ENCODE measurements at regions not wholly inside any gene's neighbourhood (a gene's known extent, or its start where the extent isn't known, plus 50 kb on each side); places are given as distances from the start of the nearest gene placed in this dataset.

DNA sequence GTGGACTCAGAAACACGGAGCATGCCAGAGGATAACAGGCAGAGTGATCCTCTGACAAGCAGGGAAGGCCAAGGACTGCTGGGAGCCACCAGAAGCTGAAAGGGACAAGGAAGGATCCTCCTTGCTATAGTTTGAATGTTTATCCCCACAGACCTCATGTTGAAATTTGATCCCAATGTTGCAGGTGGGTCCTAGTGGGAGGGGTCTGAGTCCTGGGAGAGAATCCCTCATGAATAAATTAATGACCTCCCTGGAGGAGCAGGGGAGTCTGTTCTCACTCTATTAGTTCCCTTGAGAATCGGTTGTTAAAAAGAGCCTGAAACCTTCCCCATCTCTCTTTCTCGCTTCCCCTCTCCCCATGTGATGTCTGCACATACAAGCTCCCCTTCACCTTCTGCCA is 124.4 kb downstream of the FBXO15 start:
- DNase-seq, result no peak

DNA sequence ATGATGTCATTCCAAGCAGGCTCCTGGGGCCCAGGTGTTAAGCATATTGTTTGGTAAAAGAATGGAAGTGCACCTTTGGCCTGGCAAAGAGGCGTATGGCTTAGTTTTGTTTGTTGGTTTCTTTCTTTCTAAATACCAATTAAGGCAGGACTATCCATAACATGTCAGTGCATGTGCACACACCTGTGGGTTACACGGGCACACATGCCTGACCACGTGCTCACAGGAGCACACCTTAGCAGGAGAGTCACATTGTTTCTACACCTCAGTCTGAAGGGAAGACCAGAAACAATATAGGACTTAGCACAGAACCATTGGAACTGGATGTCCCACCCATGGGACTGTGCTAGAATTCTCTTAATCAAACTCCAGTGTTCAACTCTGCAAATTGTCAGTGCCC is 127.8 kb downstream of the FBXO15 start:
- DNase-seq, result no peak

DNA sequence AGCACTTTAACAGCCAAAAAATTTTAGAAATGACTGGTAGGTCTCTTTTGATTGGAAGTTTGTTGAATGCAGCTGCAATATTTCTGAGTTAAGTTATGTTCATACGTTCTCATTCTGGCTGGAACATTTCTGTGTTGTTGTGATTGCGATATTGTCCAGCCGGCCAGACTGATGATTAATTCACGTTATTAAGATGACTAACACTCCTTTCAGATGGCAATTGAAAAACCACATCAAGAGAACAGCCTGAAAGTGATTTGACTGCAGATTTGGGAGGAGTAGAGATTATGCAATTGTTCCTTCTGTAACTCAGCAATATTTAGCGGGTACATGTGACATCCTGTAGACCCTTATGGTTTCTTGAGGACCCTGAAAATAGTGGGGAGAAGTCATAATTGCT is 133.7 kb downstream of the FBXO15 start:
- DNase-seq, result no peak

DNA sequence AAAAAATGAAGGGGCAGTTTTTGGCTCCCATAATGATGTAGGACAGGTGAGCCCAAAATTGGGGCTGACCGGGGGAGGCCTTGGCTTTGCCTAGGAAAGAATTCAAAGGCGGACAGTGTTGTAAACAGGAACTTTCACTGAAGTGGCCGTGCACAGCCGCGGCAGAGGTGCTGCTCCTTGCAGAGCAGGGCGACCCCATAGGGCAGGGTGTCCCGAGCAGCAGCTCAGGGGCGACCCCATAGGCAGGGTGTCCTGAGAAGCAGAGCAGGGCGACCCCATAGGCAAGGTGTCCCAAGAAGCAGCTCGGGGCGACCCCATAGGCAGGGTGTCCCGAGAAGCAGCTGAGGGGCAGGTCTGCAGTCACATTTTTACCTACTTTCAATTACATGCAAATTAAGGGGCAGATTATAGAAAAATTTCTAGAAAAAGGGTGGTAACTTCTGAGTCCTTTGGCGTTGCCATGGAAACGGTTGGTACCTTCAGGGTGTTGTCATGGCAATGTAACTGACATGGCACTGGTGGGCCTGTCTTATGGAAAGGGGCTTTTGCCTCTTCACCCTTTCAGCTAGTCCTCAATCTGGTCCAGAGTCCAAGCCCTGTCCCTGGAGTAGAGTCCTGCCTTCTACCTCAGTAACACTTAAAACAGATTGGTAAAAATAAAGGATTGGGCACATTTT is 134.5 kb downstream of the FBXO15 start:
- DNase-seq, result no peak

DNA sequence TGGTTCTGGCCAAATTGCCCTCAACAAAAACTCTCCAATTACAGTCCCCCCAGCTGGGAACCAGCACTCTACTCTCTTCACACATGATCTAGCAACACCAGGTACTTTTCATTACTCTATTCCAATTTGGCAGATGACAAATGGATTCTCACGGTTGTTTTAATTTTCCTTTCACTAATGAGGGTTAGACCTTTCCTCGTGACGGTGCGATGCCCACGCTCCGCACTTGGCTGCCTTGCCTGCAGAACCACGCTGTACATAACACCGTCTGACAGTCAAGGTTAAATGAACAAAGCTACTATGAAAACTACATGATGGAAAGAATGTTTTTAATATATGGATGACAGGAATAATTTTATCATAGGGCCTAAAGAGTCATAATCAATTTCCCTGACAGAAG is 141.5 kb downstream of the FBXO15 start:
- DNase-seq, result no peak

DNA sequence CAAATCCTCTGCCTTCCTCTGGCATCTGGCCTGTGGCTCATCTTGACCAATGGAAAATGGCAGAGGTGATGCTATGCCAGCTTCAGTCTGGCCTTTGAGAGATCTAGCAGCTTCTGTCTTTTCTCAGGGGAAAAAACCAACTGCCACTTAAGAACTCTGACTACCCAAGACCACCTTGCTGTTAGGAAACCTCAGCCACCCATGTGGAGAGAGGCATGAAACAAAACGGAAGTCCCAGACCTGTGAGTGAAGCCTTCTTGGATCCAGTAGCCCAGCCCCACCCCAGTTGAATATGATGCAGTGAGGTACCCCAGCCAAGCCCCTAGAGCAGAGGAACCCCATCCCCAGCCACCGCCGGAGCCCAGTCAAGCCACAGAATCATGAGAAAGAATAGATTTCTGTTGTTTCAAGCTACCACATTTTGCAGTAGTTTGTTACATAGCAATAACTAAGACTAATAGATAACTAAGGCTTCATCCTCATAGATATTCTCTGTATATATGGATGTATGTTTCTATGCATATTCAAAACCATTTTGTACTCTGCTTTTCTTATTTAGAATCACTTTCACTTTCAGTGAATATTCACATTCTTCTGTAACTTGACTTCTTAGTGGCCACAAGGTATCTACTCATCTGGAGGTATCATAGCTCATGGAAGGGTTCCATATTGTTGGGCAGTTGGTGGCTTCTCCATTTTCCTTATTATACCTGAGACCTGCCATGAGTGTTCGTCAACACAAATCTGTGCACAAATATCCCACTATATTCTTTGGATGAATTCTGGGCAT is 142.1 kb downstream of the FBXO15 start:
- no peak for DNase-seq

DNA sequence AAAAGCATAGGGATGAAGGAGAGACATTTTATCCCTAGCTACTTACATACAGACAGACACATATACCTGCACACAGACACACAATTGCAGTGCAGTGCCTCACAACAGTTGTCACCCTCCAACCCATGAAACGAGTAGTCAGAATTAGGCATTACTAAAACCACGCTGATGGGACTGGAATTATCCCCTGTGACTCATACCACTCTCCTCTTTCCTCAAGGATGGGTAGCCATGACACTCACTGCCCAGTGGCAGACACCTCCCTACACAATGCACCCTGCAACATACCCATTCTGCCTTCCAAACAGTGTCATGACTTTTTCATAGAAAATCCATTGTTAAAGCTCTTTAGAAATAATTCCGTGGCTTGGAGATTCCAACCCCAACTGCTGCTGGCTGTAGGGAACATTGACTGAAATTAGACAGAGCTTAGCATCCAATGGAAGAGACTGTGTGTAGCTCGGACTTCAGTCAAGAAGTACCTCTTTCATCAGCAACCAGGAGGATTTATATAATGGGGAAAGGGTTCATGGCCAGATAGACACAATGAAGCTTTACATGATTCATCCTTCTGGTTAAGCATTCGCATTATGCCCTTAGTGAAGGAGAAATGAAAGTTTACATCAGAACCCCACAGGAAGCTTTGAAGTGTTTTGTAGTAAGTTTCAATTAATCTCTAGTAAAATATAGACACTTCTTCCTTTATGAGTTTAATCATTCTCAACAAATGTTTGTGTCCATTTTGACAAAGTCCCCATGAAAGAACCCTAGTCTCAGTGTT is 155.2 kb downstream of the FBXO15 start:
- no peak for DNase-seq

DNA sequence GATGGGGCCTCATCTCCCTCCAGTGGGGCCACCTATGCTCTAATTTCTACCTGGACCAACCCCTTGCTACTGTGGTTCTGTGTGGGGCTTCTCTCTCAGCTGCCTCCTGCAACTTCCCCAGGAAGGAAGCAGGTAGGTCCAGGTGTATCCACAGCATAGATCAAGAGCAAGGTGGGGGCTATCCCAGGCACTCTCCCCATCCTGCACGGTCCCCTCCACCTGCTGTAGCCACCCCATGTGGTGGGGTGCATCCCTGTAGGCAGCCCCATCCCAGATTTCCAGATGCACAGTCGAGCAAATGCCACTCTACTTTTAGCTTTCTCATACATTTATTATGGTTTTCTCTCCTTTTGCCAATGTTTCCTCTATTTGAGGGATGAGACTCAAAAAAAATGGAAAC is 156.1 kb downstream of the FBXO15 start:
- DNase-seq, result no peak

DNA sequence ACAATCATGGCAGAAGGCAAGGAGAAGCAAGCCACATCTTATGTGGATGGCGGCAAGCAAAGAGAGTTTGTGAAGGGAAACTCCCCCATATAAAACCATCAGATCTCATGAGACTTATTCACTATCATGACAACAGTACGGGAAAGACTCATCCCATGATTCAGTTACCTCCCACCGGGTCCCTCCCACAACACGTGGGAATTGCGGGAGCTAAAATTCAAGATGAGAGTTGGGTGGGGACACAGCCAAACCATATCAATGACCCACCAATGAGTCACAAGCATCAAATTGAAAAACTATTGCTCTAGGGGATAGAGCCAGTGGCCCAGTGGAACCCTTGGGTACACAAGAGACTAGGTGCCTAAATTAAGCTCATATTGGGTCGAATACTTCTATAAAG is 157.4 kb downstream of the FBXO15 start:
- no peak for DNase-seq

DNA sequence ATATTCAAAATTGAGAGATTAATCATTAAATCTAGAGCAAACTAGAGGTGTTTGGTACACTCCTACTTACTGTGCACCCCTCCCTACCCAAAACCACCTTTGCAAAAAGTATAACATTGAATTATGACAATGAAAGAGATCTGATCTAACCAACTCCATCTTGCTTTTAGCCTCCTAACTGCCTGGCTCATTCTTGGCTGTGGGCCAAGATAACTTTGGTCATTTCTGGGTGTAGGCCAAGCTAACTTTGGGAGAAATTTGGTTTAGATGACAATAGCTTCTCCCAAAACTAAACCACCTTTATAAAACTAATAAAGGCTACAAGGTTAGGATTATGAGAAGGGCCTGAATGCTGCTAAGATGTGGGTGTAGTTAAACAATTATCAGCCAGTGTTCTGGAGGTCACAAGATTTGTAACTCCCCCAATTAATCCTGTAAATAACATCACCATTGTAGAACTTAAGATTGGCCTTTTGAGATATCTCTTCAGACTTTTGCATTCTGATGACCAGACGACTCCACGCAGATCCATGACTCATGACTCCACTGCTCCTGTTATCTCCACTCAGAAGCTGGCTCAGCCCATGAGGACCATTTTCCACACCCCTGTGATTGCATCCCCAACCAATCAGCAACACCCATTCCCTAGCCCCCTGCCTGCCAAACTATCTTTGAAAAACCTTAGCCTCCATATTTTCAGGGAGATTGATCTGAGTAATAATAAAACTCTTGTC is 160.2 kb downstream of the FBXO15 start:
- DNase-seq, result no peak

DNA sequence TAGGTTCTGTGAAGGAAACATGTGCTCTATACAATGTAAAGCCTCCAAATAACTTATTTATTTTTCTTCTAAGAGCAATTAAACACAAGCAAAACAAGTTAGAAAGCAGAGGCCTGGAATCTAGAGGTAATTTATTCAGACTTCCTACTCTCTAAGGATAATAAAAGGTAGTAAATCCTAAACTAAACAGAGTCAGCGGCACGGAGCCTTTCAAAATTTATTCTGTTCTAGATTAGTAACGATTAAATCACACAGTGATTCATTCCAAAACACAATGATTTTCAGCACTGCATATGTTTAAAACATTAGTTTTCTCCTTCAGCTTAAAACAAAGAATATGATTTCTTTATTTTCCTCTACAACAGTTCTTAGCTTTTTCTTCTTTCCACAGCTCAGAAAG is 160.9 kb downstream of the FBXO15 start:
- no peak for DNase-seq

DNA sequence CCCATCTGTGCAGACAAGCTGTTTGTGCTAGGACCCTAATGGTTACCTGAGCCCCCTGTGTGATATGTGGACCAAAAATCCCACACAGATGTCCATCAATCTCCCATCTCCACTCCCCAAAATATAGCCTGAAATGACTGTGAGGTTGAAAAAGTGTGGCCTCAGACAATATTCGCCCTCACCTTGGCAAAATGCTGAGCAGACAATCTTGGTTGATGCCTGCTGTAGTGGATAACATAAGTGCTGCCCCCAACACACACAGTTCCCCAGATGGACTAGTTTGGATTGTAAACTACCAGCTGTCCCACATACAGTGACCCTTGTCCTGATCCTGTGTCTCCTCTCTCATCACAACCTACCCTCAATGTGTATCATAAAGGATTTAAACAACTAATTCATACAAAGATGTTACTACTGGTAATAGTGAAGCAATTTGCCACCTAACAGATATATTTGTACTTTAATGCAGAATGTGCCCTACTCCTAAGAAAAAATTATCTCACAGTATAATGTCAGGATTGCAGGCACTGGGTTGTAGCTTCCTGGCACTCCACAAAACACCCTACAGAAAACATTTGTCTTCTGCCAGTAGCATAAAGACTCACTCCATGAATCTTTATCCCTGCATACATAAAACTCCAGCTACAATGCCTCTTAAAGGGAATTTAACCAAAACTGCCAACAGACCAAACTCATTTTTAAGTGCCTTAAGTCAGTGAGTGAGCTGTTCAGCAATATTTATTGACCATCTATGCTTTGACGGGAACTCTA is 161.6 kb downstream of the FBXO15 start:
- DNase-seq, result no peak

DNA sequence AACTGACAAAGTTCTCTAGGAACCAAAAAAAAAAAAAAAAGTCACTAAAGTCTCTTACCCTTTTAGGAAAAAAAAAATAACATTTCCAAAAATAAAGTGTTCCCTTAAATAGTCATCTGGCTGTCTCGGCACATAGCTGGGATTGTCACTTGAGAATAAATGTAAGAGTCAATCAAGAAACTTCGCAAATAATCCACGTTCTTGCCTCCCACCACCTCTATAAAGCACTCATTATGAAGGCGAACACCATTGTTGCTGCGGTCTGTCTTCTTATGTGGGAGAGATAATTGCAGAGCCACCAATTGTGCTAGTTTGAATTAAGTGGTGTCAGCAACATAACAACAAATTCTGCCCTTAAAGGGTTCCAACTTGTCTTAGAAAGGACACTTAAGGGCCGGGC is 163.7 kb downstream of the FBXO15 start:
- no peak for DNase-seq

DNA sequence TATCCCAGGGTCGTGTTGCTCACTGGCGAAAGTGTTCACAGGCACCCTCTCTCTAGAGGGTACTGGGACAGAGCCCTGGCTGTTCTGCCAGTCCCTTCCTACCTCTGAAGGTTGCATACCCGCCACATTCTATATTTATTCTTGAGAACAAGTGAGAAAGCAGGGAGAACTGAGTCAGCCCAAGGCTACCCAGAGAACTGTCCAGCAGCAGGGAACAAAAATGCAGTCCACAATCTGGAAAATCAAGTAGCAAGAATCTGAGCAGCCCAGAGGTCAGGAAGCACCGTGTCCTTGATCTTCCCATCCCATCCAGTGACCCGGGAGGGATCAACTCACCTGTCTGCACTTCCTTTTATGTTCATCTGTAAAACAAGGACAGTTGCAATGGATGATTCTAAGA is 164.1 kb downstream of the FBXO15 start:
- DNase-seq, result no peak

DNA sequence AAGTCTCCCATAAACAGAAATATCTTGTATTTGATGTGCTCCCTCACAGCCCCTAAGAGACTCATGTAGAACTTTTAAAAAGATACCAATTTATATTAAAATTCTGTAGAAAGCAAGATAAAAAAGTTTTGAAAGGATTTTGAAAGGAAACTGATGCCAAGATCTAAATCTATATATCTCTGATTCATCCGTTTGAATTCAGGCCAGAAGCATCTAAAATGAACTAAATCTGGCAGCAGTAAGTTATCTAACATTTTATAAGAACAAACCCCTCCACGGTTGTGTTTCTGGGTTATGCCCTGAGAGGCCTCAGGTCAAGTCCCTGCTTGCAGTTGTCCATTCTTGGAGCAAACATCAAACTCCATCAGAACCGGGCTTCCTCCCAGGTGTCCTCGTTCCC is 165.8 kb downstream of the FBXO15 start:
- no peak for DNase-seq

DNA sequence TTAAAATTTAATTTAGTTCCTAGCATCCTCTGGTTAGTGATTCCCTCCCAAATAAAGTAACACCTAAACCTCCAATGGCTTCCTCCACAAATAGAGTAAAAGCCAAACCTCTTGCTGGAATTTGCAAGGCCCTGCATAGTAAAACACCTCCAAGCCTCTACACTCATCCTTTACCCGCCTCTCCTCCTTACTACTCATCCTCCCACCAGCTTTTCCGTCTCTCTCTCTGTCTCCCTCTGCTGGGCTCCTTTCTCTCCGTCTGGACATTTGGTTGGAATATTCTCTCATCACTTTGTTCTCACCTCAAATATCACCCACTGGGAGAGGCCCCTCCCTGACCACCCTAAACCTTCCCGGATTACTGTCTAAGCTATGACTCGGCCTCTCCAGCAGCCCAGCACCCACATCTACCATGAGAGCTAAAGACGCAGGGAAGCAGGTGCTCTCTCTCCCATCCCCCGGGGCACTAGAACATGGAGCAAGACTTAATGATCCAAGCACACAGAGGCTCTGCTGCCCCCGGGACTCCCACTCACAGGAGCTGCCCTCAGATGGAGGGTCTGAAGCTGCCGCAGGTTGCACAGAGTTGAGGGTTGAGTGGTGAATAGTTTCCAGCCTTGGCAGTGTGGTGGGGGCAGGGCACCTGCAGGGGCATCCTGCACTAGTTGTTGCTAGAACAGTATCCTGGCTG is 167.2 kb downstream of the FBXO15 start:
- DNase-seq, result no peak

DNA sequence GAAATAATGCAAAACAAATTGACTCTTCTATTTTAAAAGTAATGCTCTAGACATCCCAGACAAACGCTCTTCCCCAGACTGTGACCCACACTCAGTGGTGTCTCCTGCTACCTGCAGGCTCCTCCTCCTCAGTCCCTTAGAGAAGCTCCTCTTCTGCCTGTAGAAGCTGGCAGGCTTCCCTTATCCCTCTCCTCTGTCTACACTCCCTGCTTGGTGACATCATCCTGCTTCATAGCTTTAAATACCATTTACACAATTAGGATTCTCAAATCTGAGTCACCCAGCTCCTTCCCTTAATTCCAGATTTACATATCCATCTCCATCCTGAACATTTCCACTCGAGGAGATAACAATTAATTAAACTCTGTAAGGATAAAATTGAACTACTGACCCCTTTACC is 167.9 kb downstream of the FBXO15 start:
- no peak for DNase-seq

DNA sequence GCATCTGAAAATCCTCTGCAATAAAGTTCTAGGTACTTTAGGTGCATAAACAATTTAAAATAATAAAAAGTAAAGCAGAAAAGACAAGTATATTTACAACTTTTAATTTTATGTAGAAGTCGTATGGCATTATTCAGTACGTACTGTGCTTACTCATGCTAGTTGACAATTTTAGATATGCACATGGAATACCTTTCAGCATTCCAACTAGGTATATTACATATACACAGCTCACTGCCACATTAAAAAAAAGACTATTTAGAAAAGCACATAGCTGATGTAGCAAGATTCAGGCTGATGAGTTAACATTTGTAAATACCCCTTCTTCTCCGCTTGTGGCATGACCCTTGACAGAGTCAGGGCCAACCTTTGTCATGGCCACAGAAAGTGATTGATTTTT is 171.2 kb downstream of the FBXO15 start:
- no peak for DNase-seq

DNA sequence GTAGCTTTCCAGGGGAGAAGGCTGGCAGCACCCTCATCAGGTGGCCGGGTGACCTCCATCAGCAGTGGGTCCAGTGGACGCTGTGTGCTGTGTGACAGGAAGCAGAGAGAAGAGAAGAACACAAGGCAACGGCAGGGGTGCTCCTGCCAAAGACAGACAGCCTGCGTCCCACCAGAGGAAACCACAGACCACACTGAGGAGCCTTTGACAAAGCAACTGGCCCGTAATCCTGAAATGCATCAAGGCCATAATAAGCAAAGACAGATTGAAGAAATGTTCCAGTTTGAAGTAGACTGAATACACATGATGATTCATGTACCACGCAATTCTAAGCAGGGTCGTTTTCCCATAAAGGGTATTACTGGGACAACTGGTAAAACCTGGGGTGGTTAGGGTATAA is 172.4 kb downstream of the FBXO15 start:
- DNase-seq, result no peak

DNA sequence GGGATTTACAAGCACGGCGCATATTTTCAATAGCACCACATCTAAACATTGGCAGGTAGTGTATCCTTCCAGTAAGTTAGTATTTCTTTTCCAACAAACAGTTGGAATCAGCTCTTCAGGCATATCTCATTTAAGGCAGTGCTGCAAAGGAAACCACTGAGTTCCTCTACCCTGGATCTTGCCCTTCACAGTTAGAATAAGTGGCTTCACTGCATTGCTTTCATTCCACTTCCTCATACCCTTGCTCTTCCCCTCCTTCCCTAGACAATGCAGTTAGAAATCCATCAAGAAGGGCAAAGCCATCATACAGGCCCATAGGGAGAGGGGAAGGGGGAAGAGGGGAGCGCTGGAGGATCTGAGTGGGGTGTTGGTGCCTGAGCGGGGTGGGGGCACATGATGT is 173.7 kb downstream of the FBXO15 start:
- no peak for DNase-seq

DNA sequence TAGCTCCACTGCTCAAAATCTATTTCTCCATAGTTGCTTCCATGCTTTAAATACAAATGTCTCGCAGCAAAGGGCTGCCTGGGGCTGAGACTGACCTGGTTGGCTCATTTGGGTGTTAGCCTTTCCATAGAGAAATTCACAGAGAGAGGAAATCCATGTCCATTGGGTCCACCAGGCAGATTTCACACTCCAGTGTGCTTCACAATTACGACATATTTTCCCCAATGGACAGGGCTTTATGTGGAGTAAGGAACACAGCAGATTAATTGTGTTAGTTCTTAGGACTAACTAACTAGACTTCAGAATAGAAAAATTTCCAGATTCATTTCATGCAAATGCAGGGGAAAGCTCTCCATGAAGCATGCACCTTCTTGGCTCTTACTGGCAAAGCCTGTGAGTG is 180.7 kb downstream of the FBXO15 start:
- DNase-seq, result no peak

DNA sequence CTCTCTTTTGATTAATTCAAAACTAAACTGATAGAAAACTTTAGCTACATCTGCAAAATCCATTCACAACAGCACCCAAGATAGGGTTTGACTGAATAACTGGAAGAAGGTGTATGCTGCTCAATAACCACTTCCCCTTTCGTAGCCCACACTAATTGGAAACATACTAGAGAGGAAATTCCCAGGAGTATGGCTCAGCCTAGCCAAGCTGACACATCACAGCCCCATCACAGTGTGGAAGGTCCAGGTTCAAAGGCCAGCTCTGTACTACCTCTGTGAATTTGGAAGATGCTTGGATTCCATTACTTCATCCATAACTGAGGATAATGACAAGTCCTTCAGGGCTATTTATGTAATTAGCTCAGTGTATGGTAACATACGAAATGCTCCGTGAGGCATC is 185.4 kb downstream of the FBXO15 start:
- no peak for DNase-seq
